VCaP (cell line): ENCODE measurements at regions not wholly inside any gene's neighbourhood (a gene's known extent, or its start where the extent isn't known, plus 50 kb on each side); places are given as distances from the start of the nearest gene placed in this dataset.

Experiments used
- H3K27ac ChIP-seq: fragments of 450-650 bp; 2 replicates; pipeline ENCODE4 v1.5.1; 2017
- CTCF ChIP-seq: fragments of 450-650 bp; conservative IDR thresholded peaks from 2 replicates; pipeline ENCODE4 v1.5.1; 2017; ENCODE audit warnings: mild to moderate bottlenecking, moderate library complexity

- peak overlapping the region; percentile 50 for H3K27ac ChIP-seq
- TF ChIP-seq CTCF = no peak
Observed at GRCh38 chr12:30501718-30502117, 194.0 kb downstream of the IPO8 start.

- no peak overlapping the region for H3K27ac ChIP-seq
- no peak for TF ChIP-seq CTCF
Observed at GRCh38 chr12:30500532-30500931, 195.1 kb downstream of the IPO8 start.

GRCh38 chr12:30485230-30485890 lies 210.3 kb downstream of the IPO8 start:
- H3K27ac ChIP-seq = no peak overlapping the region
- no peak for TF ChIP-seq CTCF

- no peak for TF ChIP-seq CTCF
- H3K27ac ChIP-seq = no peak overlapping the region
Observed at GRCh38 chr12:30484658-30485057, 211.0 kb downstream of the IPO8 start.

- TF ChIP-seq CTCF = no peak
- no peak overlapping the region for H3K27ac ChIP-seq
Observed at GRCh38 chr12:30482650-30483049, 213.0 kb downstream of the IPO8 start.

- TF ChIP-seq CTCF = no peak
Observed at GRCh38 chr12:30473274-30473673, 222.4 kb downstream of the IPO8 start.

GRCh38 chr12:30466093-30466585 lies 229.5 kb downstream of the IPO8 start:
- no peak overlapping the region for H3K27ac ChIP-seq
- TF ChIP-seq CTCF = no peak

More at GRCh38 chr12:30473274-30473673, 222.4 kb downstream of the IPO8 start:
- no peak overlapping the region for H3K27ac ChIP-seq
